ENCODE measurements at regions not wholly inside any gene's neighbourhood (a gene's known extent, or its start where the extent isn't known, plus 50 kb on each side); places are given as distances from the start of the nearest gene placed in this dataset.
A peak's percentile ranks its signal among the peaks of the same experiment; 100 is the strongest.

GRCh38 chr2:239700686-239701345, 300.0 kb upstream of the HDAC4 start:
- no peak for DNase-seq

- DNase-seq, result no peak
These were observed 296.8 kb upstream of the HDAC4 start for GRCh38 chr2:239697399-239698164.

- no peak for DNase-seq
These were observed 295.9 kb upstream of the HDAC4 start for GRCh38 chr2:239696559-239697207.

GRCh38 chr2:239695728-239696240, 295.0 kb upstream of the HDAC4 start:
- no peak for DNase-seq

DNA sequence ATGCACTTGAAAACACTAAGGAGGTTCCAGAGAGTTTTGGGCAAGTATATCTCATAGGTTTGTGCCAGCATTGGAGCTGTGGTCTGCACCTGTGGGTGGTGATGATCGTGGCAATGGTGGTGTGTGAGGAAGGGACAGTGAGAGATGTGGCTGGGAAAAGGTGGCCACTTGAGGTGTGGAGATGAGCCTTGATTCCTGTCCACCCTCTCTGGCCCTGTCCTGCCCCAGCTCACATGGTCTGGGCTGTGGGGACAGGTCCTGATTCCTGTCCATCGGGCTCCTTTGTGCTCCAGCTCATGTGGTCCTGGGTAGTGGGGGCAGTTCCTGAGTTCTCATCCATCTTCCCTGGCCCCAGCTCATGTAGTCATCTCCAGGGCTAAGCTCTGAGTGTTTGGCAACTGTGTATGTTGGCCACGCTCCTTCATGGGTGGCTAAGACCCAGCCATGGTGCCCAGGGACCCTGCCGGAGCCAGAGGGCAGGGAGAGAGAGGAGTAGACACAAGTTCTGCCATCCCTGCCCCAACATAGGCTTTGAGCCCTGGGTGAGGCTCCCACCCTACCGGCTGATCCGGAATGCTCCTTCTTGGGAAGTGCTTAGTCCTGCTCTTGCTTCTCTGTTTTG, 294.4 kb upstream of the HDAC4 start:
- DNase-seq, result no peak

DNA sequence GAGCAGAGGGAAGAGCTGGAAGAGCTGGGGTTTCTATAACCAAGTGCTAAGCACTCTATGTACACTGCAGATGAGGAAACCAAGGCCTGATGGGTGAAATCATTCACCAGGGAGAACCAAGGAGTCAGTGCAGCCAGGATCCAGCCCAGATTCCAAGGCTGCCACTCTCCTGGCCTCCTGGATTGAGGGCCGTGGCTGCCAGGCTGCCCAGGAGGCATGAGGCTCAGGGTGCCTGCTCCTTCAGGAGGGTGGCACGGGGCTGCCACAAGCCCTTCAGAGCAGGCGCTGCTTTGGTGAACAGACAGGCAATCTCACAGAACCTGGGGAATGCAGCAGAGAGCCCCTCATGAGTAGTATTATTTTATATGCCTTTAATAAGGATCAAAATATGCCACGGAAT, 293.7 kb upstream of the HDAC4 start:
- no peak for DNase-seq

- DNase-seq, result no peak
These were observed 293.1 kb upstream of the HDAC4 start for GRCh38 chr2:239693761-239694415.

- DNase-seq, result no peak
These were observed 292.5 kb upstream of the HDAC4 start for GRCh38 chr2:239693330-239693729.

DNA sequence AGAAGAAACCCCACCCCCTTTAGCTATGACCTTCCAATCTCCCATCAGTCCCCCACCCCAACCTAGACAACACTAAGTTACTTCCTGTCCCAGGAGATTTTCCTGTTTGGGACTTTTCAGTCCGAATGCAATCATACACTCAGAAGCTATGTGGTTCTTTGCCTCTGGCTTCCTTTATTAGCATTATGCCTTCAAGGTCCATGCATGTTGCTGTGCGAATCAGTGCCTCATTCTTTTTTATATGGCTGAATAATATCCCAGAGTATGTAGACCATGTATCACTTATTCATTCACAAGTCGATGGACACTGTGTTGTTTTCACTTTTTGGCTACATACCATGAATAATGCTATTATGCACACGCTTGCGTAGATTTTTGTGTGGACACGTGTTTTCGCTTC, 292.1 kb upstream of the HDAC4 start:
- no peak for DNase-seq

DNA sequence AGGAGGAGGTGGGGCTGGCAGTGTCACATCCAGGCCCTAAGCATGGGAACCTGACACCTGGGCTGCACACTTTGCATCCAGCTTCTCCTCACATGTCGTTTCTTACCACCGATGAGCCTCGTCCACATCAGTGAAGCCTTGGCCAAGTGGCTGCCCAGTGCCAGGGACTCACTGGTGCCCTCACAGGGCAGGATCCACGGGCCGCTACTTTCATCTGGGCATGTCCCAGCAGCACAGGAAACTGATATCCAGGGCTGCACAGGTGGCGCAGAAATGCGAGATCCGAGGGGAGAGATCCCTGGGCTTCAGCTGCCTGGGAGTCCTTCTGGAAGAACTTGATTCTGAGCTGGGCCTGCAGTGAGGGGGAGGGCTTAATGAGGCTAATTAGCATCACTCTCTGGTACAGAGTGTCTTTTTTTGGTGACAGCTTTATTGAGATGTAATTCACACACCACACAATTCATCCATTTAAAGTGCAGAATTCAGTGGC, 291.6 kb upstream of the HDAC4 start:
- no peak for DNase-seq

DNA sequence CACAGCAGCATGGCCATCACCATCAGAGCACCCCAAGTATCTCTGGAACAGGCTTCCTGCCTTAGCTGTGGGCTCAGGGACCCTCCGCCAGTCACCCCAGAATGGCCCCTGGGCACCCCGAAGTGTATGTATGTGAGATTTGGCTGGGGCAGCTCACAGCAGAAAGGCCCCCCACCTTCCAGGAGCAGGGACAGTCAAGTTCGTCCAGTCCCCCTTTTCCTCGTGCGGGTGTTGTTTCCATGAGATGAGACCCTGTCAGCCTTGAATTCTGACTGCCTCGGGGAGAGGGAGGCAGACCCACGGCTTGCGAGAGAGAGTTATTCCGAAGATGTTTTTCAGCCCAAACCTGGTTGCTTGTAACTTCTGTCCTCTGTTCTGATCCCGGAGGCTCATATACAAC, 290.9 kb upstream of the HDAC4 start:
- DNase-seq, result no peak

DNA sequence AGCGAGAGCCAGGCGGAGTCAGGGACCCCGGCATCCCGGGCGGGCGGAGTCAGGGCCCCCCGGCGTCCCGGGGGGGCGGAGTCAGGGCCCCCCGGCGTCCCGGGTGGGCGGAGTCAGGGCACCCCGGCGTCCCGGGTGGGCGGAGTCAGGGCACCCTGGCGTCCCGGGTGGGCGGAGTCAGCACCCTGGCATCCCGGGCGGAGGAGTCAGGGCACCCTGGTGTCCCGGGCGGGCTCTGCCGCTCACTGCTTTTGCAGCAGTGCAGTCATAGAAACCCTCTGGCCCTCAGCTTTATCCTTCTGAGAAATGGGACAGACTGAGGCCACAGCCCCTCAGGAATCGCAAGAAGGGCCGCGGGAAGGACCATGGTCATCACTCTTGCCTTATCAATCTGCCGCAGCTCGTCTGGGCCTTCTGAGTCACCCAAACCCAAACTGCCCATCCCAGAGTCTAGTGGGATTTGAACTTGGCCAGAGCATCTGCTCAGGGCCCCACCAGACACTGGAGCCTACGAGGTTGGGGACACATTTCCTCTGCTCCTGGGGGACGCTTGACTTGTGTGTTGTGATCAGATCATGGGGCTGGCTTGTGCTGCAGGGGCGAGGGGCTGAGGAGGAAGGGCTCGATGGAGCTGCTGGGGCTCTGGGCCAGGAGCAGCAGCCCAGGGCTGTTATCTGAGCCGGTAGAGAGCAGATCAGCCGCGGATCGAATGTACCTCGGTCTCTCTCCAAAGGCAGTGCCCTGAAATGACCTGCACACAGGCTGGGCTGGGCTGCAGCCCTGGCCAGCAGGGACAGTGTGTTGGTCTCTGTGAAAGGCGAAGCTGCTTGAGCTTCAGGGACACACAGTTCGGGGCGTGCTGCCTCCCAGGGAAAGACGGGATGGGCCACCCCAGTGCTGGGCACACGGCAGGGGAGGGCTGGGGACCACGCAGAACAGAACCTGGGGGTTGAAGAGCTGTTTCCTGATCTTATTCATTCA, 290.1 kb upstream of the HDAC4 start:
- DNase-seq, result no peak

DNA sequence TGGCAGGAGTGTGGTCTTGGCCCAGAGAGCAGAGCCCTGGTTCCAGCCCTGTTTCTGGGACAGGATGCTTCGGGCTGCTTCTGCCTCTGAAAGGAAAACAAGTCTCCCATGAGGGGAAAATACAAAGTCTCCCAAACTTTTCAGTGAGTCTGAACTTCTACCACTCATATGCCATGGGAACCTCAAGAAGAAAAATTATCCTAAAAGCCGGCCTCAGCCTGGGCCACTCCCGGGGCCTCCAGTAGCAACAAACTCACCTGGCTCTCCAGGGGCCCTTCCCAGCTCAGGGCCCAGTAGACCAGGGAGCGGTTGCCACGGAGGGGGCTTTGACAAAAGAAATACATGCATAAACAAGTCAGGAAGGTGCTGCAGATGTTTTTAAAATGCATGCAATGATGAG, 289.2 kb upstream of the HDAC4 start:
- no peak for DNase-seq

GRCh38 chr2:239689410-239689809, 288.6 kb upstream of the HDAC4 start:
- no peak for DNase-seq

DNA sequence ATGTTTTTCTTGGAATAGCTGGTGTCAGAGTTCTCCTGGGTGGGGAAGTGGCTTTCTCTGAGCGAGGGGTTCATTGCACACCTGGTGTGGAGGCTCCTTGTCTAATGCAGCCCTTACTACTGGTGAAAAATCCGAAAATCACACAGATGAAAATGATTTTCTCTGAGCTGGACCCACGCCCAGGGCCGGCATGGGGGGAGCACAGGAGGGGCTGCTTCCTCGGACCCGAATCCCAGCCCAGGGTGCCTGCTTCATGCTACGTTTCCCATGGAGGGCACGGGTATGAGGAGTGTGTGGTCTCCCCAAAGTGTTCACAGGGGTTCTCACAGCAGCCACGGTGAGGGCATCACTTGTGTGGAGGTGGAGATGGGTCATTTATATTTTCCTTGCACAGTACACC, 288.0 kb upstream of the HDAC4 start:
- DNase-seq, result no peak

DNA sequence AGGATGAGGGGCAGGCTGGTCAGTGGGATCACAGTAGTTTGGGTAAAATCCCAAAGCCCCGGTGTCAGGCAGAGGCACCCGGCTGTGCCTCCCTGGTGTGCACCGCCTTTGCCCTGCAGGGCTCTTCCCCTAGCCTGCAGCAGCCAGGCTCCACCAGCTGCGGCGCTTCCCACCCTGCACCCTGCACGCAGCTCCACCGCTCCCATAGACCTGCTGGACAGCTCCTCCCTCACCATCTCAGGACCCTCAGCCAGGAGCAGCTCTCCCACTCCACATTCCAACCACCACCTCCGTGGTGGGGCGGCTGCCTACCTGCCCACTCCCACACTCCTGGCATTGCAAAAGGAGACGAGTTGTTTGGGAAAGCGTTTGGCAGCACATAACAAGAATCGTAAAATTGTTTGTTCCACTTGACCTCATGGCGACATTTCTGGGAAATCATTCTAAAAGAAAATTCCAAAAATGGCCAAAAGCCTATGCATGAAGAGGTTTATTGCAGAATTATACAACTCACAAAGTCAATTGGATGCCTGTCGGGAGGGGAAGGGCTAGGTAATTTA, 287.4 kb upstream of the HDAC4 start:
- peak in 1 of 2 experiments; percentile 3 for DNase-seq

DNA sequence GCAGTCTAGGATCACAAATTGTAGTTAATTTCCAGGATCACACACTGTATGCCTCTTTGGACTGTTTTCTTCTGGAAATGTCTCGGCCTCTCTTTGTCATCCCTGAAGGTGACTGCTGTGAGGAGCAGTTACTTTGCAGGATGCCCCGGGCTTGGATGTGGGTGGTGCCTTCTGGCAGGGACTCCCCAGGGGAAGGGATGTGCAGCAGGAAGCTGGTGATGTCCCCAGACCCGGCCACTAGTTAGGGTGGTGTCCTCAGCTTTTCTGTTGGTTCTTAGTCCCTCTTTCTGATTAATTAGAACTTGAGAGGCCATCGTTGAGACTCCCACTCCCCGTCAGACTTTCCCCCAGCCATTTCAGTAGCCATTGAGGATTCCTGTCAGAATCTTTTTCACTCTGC, 286.6 kb upstream of the HDAC4 start:
- DNase-seq, result no peak

DNA sequence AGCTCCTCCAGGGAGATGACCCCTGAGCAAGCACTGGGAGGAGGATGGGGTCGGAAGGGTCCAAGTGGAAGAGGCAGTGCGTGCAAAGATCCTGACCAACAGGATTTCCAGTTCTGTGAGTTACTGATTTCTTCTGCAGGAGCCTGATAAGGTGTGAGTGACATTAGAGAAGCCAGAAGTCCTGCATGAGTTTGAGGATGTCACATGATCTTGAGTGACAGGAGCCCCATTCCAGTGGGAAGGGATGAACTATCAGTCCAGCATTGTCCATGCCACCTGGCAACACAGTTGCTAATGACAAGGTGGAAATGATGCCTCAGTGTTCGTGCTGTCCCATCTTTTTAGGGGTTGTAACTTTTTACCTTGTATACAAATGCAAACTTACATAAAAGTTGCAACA, 285.1 kb upstream of the HDAC4 start:
- DNase-seq, result no peak

DNA sequence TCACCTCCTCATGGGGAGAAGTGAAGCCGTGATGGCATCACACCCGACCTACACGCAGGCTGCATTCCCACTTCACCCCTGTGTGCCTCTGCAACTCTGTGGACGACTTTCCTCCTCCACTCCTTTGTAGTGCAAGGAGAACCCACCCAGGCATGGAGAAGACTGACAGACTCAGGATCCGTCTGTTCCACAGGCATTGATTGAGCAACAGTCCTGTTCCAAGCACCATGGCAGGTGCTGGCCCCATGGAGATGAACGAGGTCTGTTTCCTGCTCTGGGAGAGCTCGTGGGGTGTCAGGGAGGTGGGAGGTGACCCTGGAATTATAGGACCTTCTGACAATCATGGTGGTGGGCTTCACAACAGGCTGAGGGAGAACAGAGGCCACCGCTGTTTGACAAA, 284.7 kb upstream of the HDAC4 start:
- no peak for DNase-seq

GRCh38 chr2:239684996-239685395, 284.2 kb upstream of the HDAC4 start:
- no peak for DNase-seq

DNA sequence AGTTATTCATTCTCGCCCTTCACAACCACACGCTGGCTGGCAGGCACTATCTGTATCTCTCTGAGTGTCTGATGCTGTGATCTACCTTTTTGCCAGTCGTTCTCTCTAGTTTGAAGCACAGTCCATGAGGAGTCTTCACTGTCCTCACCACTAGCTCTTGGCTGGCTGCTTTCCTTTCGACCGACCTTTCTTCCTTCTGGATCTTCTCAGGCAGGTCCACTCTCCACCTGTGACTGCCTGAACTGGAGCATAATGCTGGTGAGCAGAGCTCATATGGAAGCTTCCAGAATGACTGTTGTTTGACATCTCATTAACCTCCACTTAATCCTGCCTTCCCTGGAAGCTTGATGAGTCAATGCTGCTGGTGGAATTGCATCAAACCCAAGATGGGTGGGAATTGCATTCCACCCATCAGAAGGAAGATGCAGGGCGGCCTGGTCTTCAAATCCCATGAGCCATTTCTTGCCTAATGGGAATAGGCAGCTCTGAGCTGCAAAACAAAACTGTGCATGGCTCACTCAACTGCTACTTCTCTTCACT, 283.5 kb upstream of the HDAC4 start:
- DNase-seq, result no peak

Data from SHP77 (cell line).